Body of pancreas (tissue), 4 donors: ENCODE measurements at regions not wholly inside any gene's neighbourhood (a gene's known extent, or its start where the extent isn't known, plus 50 kb on each side); places are given as distances from the start of the nearest gene placed in this dataset.

ENCODE experiments used
- POLR2A ChIP-seq, 3 donors: fragments of 450-650 bp; IDR thresholded peaks; one replicate each; pipeline ENCODE4 v1.6.1; 2016; ENCODE audit warnings: antibody characterized with exemption in 3 of 3, mild to moderate bottlenecking in 2 of 3
- TF ChIP-seq, protein P1 (sequence below), 7 experiments: fragments of 450-650 bp in 4 of 7; fragments of 200-600 bp in 3 of 7; sonication (generic) in 3 of 7; IDR thresholded peaks; one replicate each; pipeline ENCODE4 v1.5.1; 2016 to 2019; ENCODE audit warnings: antibody characterized with exemption in 7 of 7

DNA sequence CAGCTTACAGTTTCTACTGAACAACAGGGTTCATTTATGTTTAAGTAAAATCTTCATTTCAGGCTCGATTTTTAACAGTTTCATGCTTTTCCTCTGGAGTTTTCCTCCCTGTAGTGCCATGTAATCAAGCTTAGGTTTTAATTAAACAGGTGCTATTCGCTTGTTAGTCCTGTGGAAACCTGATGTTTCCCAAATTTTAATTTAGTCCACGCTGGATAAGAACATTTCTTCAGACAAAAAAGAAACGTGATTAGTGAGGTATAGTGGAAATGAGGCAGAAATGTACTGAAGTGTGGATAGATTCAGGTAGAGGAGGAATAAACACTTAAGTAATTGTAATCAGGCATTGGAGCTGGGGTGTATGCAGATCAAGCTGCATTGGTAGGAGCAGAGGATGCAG is 1217.5 kb downstream of the AACS start:
- TF ChIP-seq, protein P1, sequence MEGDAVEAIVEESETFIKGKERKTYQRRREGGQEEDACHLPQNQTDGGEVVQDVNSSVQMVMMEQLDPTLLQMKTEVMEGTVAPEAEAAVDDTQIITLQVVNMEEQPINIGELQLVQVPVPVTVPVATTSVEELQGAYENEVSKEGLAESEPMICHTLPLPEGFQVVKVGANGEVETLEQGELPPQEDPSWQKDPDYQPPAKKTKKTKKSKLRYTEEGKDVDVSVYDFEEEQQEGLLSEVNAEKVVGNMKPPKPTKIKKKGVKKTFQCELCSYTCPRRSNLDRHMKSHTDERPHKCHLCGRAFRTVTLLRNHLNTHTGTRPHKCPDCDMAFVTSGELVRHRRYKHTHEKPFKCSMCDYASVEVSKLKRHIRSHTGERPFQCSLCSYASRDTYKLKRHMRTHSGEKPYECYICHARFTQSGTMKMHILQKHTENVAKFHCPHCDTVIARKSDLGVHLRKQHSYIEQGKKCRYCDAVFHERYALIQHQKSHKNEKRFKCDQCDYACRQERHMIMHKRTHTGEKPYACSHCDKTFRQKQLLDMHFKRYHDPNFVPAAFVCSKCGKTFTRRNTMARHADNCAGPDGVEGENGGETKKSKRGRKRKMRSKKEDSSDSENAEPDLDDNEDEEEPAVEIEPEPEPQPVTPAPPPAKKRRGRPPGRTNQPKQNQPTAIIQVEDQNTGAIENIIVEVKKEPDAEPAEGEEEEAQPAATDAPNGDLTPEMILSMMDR (IDR thresholded peaks at IDR 0.05): no peak
- TF ChIP-seq POLR2A (IDR thresholded peaks at IDR 0.05): no peak
